Adrenal gland (tissue), 5 donors: ENCODE measurements at regions not wholly inside any gene's neighbourhood (a gene's known extent, or its start where the extent isn't known, plus 50 kb on each side); places are given as distances from the start of the nearest gene placed in this dataset.

ENCODE experiments used
- CTCF ChIP-seq, 6 experiments: fragments of 450-650 bp in 4 of 6; fragments of 200-600 bp in 2 of 6; sonication (generic) in 1 of 6; IDR thresholded peaks; 1 replicate in 5 of 6; 2 replicates in 1 of 6; pipeline versions ENCODE4 v1.5.1 to v1.8.0; 2016 to 2021; ENCODE audit warnings: antibody characterized with exemption in 6 of 6, mild to moderate bottlenecking in 2 of 6, moderate library complexity in 1 of 6
- POLR2A ChIP-seq, 2 donors: fragments of 450-650 bp; IDR thresholded peaks; one replicate each; pipeline ENCODE4 v1.6.1; 2017; ENCODE audit warnings: antibody characterized with exemption in 2 of 2, mild to moderate bottlenecking in 2 of 2, moderate library complexity in 1 of 2
- donor health status: DM: no; HTN: no; CAD: no.

- TF ChIP-seq CTCF (IDR thresholded peaks at IDR 0.05) (no peak), POLR2A (IDR thresholded peaks at IDR 0.05) (no peak)
Measured at GRCh38 chr4:181151856-181152255, 1091.3 kb upstream of the TENM3 start.
